Motor neuron (in vitro differentiated cells): ENCODE measurements at regions not wholly inside any gene's neighbourhood (a gene's known extent, or its start where the extent isn't known, plus 50 kb on each side); places are given as distances from the start of the nearest gene placed in this dataset.

Experiments used
- ATAC-seq, 8 experiments: fragments of 200-7000 bp; cut with Tn5 transposase; replicated peaks in 6 of 8; 2 replicates each; pipeline ENCODE4 v1.8.0; 2021; ENCODE audit warnings: mild to moderate bottlenecking in 8 of 8, moderate library complexity in 8 of 8
- H3K27ac ChIP-seq, 2 donors: fragments of 250-450 bp; sonication (Bioruptor Pico); 2 replicates each; pipeline ENCODE4 v1.9.0; 2021; ENCODE audit warnings: antibody characterized with exemption in 2 of 2, mild to moderate bottlenecking in 2 of 2, moderate library complexity in 1 of 2
- H3K4me1 ChIP-seq, 2 donors: fragments of 250-450 bp; sonication (Bioruptor Pico); replicated peaks in 1 of 2; 2 replicates each; pipeline ENCODE4 v1.6.1; 2021; ENCODE audit warnings: antibody characterized with exemption in 2 of 2, mild to moderate bottlenecking in 2 of 2, moderate library complexity in 1 of 2
- H3K4me3 ChIP-seq, 5 donors: fragments of 250-450 bp; sonication (Bioruptor Pico); 2 replicates each; pipeline ENCODE4 v1.9.0; 2021; ENCODE audit warnings: antibody characterized with exemption in 5 of 5, mild to moderate bottlenecking in 5 of 5, moderate library complexity in 4 of 5
- WGBS, 10 experiments: fragments of 450-650 bp; shearing (Covaris generic); methylation state at CpG; one replicate each; pipeline ENCODE4 v1.0.0; 2022; 5-methylcytosine and 5-hydroxymethylcytosine counted together
- in situ Hi-C, 9 experiments: fragments of 400-800 bp; cut with MboI; loops; one replicate each; pipeline ENCODE4 v1.15.0; 2021; ENCODE audit warnings: low sequenced_read_pairs in 9 of 9, low pct_unique_long_range_greater_than_20kb in 2 of 9; ENCODE audit not compliant: unreplicated experiment in 9 of 9

DNA sequence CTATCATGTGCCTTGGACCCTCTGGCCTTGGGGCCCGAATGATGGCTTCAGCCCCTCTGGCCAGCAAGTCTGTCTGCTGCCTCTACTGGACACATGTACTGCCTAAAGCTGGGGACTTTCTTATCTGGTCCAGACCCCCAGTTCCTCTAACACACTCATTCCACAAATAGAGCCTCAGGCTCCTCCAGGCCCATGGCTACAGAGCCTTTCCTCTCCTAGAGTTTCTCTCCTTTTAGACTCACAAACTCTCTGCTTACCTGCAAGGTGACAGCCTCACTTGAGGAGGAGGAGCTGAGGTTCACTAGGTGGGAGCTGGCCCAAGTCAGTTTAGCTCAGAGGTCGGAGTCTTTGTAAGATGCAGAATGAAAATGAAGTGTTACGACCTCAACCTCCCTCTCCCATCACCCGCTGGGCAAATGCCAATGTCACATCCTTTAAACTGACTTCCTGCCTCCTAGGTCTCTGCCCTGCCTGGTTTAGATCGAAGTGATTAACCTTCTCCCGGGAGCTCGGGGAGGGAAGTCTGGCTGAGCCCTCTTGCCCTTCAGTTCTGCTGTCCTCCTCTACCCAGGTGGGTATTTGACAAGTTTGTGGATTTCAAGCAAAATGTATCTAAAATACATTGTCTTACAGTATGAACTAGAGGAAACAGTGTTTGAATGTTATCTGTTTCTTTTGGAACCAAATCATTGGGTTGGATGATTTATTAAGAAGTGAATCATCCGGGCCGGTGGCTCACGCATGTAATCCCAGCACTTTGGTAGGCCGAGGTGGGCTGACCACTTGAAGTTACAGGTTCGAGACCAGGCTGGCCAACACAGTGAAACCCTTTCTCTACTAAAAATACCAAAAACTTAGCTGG lies 71.9 kb upstream of the TNS3 start:
- 47 to 100% (median 92%) methylated on average over 1 to 8 of the region's 12 CpGs; no CpG with 5 or more reads in 2 of the 10 experiments for WGBS, 10 experiments
- Histone ChIP-seq H3K4me1 (peaks cover 10 to 15% of the 10 kb centered on the region in 2 donors), H3K4me3 (no peak overlapping the region), H3K27ac (no peak overlapping the region)
- ATAC-seq: no peak
- in situ Hi-C loops: no loop called here

DNA sequence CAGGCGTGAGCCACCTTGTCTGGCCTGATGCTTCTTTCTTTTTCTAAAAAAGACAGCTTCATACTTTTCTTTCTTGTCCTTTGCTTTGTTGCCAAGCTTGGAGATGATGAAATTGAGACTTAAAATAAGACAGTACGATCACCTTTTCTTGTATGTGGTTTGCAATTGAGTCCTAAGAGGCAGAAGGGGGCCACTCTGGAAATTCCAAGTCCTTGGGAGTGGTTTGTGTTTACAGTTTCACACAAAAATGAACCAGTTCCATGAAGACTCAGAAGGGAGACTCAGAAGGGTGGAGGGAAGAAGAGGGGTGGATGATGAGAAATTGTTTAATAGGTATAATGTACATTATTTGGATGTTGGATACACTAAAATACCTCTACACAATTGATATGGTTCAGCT lies 70.7 kb upstream of the TNS3 start:
- 80 to 100% (median 100%) methylated on average over 1 to 2 of the region's 2 CpGs; no CpG with 5 or more reads in 3 of the 10 experiments for WGBS, 10 experiments
- no peak for ATAC-seq
- in situ Hi-C loops: no loop called here
- peaks cover 10 to 23% of the 10 kb centered on the region in 2 donors for H3K4me1 ChIP-seq
- no peak overlapping the region for H3K27ac ChIP-seq
- no peak overlapping the region for H3K4me3 ChIP-seq

DNA sequence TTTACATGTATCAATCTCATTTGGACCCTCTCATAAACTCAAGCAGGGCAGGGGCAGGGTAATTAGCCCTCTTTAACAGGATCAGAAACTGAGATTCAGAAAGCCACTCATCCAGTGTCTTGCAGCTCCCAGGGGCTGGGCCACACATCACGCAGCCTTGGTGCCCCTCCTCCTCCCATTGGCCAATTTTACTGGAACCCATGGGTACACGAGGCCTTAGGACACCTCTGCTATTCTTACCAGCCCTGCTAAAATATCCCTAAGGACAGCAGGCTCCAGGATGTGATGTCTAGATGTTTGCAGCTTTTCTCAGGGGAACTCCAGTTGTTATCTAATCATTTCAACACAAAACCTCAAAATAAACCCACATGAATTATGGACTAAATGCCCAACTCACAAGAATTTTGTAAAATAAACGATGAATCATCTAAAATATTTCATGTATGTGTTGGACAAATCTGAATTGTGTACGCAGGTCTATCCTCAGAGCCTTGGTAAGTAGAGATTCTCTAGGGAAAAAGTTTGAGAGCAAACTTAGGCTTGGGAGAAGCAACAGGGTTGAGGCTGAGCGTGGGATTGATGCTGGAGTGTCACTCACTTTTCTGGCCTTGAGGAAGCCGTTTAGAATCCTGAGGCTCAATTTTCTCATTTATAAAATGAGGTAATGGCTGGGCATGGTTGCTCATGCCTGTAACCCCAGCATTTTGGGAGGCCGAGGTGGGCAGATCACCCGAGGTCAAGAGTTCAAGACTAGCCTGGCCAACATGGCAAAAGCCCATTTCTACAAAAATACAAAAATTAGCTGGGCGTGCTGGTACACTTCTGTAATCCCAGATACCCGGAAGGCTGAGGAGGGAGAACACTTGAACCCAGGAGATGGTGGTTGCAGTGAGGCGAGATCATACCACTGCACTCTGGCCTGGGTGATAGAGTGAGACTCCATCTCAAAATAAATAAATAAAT lies 69.7 kb upstream of the TNS3 start:
- Histone ChIP-seq H3K4me1 (peaks cover 10 to 25% of the 10 kb centered on the region in 2 donors), H3K27ac (no peak overlapping the region), H3K4me3 (no peak overlapping the region)
- in situ Hi-C loops: no loop called here
- 0 to 94% (median 90%) methylated on average over 1 to 9 of the region's 11 CpGs; no CpG with 5 or more reads in 1 of the 10 experiments for WGBS, 10 experiments
- peak in 1 of 8 experiments; percentile 26 for ATAC-seq

DNA sequence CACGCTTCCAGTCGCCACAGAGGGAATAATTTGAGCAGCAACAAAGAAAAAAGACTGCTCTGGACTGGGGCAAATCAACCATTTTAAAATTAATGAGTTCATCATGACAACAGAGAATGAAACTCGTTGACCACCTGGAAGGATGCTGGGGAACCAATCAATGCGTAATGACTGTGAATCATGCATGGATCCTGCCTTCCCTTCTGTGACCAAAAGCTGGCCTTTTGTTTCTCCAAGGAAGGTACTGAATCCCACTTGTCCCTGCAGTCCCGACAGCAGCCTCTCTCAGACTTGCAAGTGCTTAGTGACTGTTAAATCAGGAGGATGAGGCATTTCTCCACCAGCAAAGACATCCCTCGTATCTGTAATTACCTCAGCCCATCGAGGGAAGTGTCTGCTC lies 68.0 kb upstream of the TNS3 start:
- H3K4me1 ChIP-seq: peaks cover 10 to 25% of the 10 kb centered on the region in 2 donors
- no peak overlapping the region for H3K4me3 ChIP-seq
- H3K27ac ChIP-seq: peak overlapping the region in 1 of 2 donors; percentile 39
- peak in 5 of 8 experiments; percentile 46 to 69 (median 61) for ATAC-seq
- in situ Hi-C loops: no loop called here
- 19 to 88% (median 45%) methylated on average over 1 to 5 of the region's 7 CpGs; no CpG with 5 or more reads in 2 of the 10 experiments for WGBS, 10 experiments

DNA sequence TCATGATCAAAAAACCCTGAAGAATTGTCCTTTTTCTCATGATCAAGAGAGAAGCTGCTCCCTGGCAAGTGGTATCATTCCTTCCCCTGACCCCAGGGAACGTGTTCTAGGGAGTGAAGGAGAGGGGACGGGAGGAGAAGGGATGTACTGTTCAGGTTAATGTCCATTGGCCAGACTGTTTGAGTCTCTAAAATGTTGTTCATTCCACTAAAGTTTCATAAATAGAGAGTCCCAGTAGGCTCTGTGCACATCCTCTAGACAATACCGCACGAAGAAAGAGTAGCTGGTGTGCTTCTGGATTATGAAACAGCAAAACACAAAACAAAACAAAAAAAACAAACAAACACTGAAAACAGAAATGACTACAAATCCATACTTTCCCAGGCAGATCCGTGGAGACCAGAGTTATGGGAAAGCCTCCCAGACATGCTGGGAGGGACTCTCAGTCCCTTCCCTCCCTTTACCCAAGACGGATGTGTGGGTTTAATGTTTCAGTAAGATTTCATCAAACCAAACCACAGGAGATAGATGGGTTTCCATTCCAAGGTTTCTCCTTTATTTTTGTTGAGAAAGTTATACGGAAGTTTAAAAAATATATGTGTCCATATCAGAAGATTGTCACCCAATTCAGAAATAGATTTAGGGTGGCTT lies 66.5 kb upstream of the TNS3 start:
- ATAC-seq: no peak
- H3K27ac ChIP-seq: no peak overlapping the region
- WGBS, 10 experiments: 58 to 93% (median 85%) methylated on average over 2 to 7 of the region's 7 CpGs; no CpG with 5 or more reads in 1 of the 10 experiments
- H3K4me3 ChIP-seq: no peak overlapping the region
- H3K4me1 ChIP-seq: peaks cover 10 to 20% of the 10 kb centered on the region in 2 donors
- in situ Hi-C loops: no loop called here

DNA sequence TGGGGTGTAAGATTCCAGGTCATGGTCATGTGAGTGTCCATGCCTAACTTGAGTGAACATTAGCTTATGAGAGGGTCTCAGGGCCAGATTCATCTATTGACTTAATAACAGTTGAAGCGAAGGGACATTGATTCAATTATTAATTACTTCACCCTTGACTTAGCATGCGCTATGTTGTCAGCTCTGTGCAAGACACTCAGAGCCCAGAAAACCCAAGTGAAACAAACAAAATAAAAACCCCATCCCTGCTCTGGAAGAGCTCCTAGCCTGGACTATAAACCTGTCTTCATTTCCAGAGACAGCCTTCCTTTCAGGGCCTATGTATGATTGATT lies 66.0 kb upstream of the TNS3 start:
- 83 to 100% (median 100%) methylated on average over 1 to 2 of the region's 2 CpGs; no CpG with 5 or more reads in 6 of the 10 experiments for WGBS, 10 experiments
- H3K27ac ChIP-seq: no peak overlapping the region
- no peak for ATAC-seq
- in situ Hi-C loops: no loop called here
- no peak overlapping the region for H3K4me3 ChIP-seq
- H3K4me1 ChIP-seq: peaks cover 10 to 20% of the 10 kb centered on the region in 2 donors

DNA sequence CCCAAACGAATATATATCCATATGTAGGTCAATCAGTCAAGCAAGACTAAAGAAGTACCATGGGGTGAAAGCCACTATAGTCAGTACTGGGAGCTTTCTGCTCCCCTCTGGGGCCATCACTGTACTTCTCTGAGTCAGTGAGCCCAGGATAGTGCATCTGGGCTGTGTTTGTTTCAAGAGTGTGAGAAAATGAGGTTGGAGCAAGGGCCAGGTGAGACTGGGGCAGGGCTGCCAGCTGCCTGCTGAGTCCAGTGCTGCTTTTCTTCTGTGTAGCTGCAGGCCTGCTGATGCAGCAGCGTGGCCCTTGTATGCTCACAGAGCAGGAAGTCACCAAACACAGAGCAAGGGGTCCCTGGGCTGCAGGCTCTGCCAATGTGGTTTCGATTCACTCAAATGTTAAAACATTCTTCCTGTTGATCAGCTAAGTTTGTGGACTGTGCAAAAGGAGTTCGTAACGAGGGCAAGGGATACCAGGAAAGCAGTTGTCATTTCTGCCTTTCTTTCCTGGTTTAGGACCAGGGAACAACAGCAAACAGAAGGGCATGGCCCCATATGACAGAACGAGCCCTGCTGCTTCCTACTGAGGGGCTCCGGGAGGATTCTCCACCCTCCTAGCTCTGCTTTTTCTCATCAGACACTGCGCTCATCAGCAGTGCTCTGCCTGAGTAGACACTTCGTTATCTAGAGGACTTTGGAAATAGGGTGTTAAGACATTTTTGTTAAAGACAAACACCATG lies 65.4 kb upstream of the TNS3 start:
- Histone ChIP-seq H3K4me3 (no peak overlapping the region), H3K4me1 (peaks cover 10 to 20% of the 10 kb centered on the region in 2 donors), H3K27ac (no peak overlapping the region)
- in situ Hi-C loops: no loop called here
- WGBS, 10 experiments: 33 to 83% (median 75%) methylated on average over 1 to 8 of the region's 9 CpGs; no CpG with 5 or more reads in 1 of the 10 experiments
- peak in 4 of 8 experiments; percentile 16 to 38 (median 26) for ATAC-seq

DNA sequence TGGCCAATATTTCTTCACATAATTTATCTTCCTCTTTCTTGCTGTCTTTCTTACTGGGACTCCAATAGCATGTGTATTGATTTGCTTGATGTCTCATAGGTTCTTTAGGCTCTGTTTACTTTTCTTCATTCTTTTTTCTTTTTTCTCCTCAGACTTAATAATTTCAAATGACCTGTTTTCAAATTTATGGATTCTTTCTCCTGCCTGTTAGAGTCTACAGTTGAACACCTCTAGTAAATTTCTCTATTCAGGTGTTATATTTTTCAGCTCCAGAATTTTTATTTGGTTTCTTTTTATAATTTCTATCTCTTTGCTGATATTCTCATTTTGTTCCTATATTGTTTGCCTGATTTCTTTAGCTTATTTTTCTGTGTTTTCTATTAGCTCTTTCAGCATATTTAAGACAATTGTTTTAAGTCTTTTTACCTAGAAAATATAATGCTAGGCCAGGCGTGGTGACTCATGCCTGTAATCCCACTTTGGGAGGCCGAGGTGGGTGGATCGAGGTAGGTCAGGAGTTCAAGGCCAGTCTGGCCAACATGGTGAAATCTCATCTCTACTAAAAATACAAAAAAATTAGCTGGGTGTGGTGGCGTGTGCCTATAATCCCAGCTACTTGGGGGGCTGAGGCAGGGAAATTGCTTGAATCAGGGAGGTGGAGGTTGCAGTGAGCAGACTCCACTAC lies 61.9 kb upstream of the TNS3 start:
- no peak overlapping the region for H3K27ac ChIP-seq
- H3K4me1 ChIP-seq: peaks cover 0 to 15% of the 10 kb centered on the region in 2 donors
- ATAC-seq: no peak
- H3K4me3 ChIP-seq: no peak overlapping the region
- WGBS, 10 experiments: 51 to 100% (median 86%) methylated on average over 1 to 4 of the region's 4 CpGs
- in situ Hi-C loops: no loop called here

DNA sequence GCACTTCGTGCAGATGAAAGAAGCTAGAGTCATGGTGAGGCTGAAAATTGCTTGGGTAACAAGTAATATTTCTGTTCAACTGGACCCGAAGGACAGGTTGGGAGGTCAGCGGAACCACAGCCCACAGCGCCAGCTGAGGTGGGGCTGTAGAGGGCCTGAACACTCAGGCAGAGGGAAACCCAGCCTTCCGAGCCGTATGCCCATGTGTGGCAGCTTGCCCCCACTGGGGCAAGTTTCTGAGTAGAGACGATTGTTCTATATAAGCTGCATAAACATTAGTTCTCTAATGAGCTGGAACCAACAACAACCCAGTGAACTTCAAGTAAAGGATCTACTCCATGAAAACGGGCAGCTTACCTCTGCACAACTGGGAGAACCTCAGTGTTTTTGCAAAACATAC lies 58.4 kb upstream of the TNS3 start:
- Histone ChIP-seq H3K4me3 (no peak overlapping the region), H3K4me1 (peaks cover 14 to 25% of the 10 kb centered on the region in 2 donors), H3K27ac (no peak overlapping the region)
- in situ Hi-C loops: no loop called here
- no peak for ATAC-seq
- 20 to 100% (median 89%) methylated on average over 1 to 4 of the region's 8 CpGs; no CpG with 5 or more reads in 2 of the 10 experiments for WGBS, 10 experiments

DNA sequence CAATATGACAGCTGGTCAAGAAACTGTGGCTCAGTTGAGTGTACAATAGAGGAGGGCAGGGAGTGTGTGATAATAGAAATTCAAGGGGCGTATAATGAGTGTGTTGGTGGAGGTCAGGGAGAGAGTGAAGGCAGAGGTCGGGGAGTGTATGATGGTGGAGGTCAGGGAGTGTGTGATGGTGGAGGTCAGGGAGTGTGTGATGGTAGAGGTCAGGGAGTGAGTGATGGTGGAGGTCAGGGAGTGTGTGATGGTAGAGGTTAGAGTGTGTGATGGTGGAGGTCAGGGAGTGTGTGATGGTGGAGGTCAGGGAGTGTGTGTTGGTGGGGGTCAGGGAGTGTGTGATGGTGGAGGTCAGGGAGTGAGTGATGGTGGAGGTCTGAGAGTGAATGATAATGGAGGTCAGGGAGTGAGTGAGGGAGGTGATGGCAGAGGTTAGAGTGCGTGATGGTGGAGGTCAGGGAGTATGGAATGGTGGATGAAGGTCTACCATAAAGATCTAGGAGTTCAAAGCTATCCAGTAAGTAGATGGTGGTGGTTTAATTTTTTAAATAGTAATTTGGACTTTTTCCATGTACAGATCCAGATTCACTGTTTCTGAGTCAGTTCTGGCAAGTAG lies 57.7 kb upstream of the TNS3 start:
- peaks cover 18 to 28% of the 10 kb centered on the region in 2 donors for H3K4me1 ChIP-seq
- 20 to 100% (median 88%) methylated on average over 1 to 3 of the region's 3 CpGs; no CpG with 5 or more reads in 1 of the 10 experiments for WGBS, 10 experiments
- in situ Hi-C loops: no loop called here
- no peak overlapping the region for H3K4me3 ChIP-seq
- H3K27ac ChIP-seq: no peak overlapping the region
- ATAC-seq: no peak

DNA sequence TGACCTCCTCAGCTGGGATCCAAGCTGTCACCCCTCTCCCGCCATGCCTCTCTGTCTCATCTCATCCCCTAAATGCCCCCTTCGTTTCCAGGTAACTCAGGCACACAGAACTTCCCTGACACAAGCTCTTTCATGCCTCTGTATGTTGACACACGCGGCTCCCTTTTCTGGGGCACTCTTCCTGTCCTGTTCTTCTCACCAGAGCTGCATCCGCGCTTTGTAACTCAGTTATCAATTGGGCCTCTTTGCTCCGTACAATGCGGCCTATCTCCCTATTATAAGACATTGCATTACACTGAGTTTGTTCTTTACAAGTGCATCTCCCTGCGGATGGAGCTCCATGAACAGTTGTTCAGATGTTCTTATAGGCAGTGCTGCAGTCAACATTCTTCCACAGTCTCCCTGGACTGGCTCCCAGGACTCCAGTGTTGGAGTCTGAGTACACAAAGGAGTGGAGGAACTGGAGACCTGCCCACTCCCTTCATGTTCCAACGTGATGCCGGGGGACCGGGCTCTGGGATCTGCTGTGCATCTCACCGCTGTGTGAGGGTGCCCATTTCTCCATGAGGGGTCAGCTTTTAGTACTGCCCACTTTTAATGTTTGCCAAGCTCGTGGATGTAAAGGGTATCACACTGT lies 56.9 kb upstream of the TNS3 start:
- in situ Hi-C loops: no loop called here
- ATAC-seq: peak in 3 of 8 experiments; percentile 29 to 77 (median 52)
- Histone ChIP-seq H3K4me3 (no peak overlapping the region), H3K27ac (no peak overlapping the region), H3K4me1 (peaks cover 18 to 28% of the 10 kb centered on the region in 2 donors)
- WGBS, 10 experiments: 14 to 100% (median 86%) methylated on average over 1 to 12 of the region's 14 CpGs; no CpG with 5 or more reads in 2 of the 10 experiments
